Endothelial cell of umbilical vein (primary cell): ENCODE measurements at regions not wholly inside any gene's neighbourhood (a gene's known extent, or its start where the extent isn't known, plus 50 kb on each side); places are given as distances from the start of the nearest gene placed in this dataset.

Experiments
- BruUV-seq: library from RNA; stranded (reverse); fragments of 400-500 nt; replicated peaks from 2 replicates; lab custom pipeline; 2021; lab: Mats Ljungman, UMichigan
- CTCF ChIA-PET: fragments of 300-600, 350-600 bp; sonication (Branson Sonifier 250); formaldehyde crosslinking; loops from one replicate; lab custom pipeline; 2021; ENCODE audit warnings: antibody characterized with exemption, inconsistent platforms; lab: Charles Lee
- POLR2A ChIA-PET: fragments of 300-600, 350-600 bp; sonication (Branson Sonifier 250); formaldehyde crosslinking; loops from one replicate; lab custom pipeline; 2021; ENCODE audit warnings: antibody characterized with exemption, inconsistent platforms; lab: Charles Lee
- DNase-seq: peaks from one replicate; pipeline ENCODE4 v3.0.0-alpha.2; 2011; ENCODE audit warnings: low read depth, low spot score
- FAIRE-seq: peaks from 2 replicates; lab custom pipeline; 2011; peaks lifted over from hg19 to GRCh38; lab: Jason Lieb, UNC
- H2AFZ ChIP-seq: 2 replicates; pipeline ENCODE4 v1.6.0; 2012; ENCODE audit warnings: low read depth, low read length, control low read depth, inconsistent platforms
- H3K27ac ChIP-seq: 2 replicates; pipeline ENCODE4 v1.5.1; 2011; ENCODE audit warnings: low read depth, mild to moderate bottlenecking, control low read depth, low read length, moderate library complexity; ENCODE audit not compliant: insufficient read depth
- H3K27me3 ChIP-seq, 2 experiments: 2 replicates each; pipeline versions ENCODE4 v1.6.0 to v1.6.1; 2011; ENCODE audit warnings: low read length in 2 of 2, mixed read lengths in 1 of 2; ENCODE audit not compliant: control insufficient read depth in 2 of 2, insufficient read depth in 2 of 2
- H3K36me3 ChIP-seq, 2 experiments: 2 replicates in 1 of 2; 3 replicates in 1 of 2; pipeline ENCODE4 v1.5.1; 2011; ENCODE audit warnings: low read length in 2 of 2, mild to moderate bottlenecking in 1 of 2, moderate library complexity in 1 of 2; ENCODE audit not compliant: control insufficient read depth in 2 of 2, insufficient read depth in 2 of 2; ENCODE audit errors: extremely low read depth in 1 of 2
- H3K4me1 ChIP-seq: 3 replicates; pipeline ENCODE4 v1.5.1; 2011; ENCODE audit warnings: mild to moderate bottlenecking, low read length; ENCODE audit not compliant: control insufficient read depth, insufficient read depth; ENCODE audit errors: extremely low read depth
- H3K4me2 ChIP-seq: 2 replicates; pipeline ENCODE4 v1.6.1; 2011; ENCODE audit warnings: low read length, control low read depth, mixed read lengths; ENCODE audit not compliant: insufficient read depth
- H3K4me3 ChIP-seq, 3 experiments: fragments of 200-600 bp in 1 of 3; sonication (generic), shearing (Covaris generic) in 1 of 3; replicated peaks in 1 of 3; 2 replicates each; pipeline ENCODE4 v1.5.1; 2011 to 2016; ENCODE audit warnings: control low read depth in 3 of 3, low read length in 3 of 3, mild to moderate bottlenecking in 2 of 3, inconsistent platforms in 1 of 3, low read depth in 1 of 3, moderate library complexity in 1 of 3; ENCODE audit not compliant: insufficient read depth in 1 of 3
- H3K79me2 ChIP-seq: 2 replicates; pipeline ENCODE4 v1.6.0; 2012; ENCODE audit warnings: low read length, inconsistent platforms; ENCODE audit not compliant: control insufficient read depth, insufficient read depth
- H3K9ac ChIP-seq: replicated peaks from 2 replicates; pipeline ENCODE3; 2011; ENCODE audit warnings: low read length, control low read depth; ENCODE audit not compliant: insufficient read depth; ENCODE audit errors: extremely low read depth
- H3K9me1 ChIP-seq: replicated peaks from 3 replicates; pipeline ENCODE4 v1.6.0; 2011; ENCODE audit warnings: mild to moderate bottlenecking, low read length; ENCODE audit not compliant: control insufficient read depth, insufficient read depth; ENCODE audit errors: extremely low read depth
- H3K9me3 ChIP-seq: replicated peaks from 2 replicates; pipeline ENCODE4 v1.5.1; 2012; ENCODE audit warnings: low read length, inconsistent platforms; ENCODE audit not compliant: control insufficient read depth, insufficient read depth
- H4K20me1 ChIP-seq: replicated peaks from 2 replicates; pipeline ENCODE3; 2011; ENCODE audit warnings: mild to moderate bottlenecking, low read length; ENCODE audit not compliant: control insufficient read depth, insufficient read depth; ENCODE audit errors: extremely low read depth
- CTCF ChIP-seq, 2 donors: IDR thresholded peaks; 1 replicate in 1 of 2; 2 replicates in 1 of 2; pipeline ENCODE4 v1.5.1; 2011; ENCODE audit warnings: low read length in 2 of 2, mild to moderate bottlenecking in 2 of 2, moderate library complexity in 2 of 2, control low read depth in 1 of 2, inconsistent platforms in 1 of 2, low read depth in 1 of 2; ENCODE audit not compliant: insufficient read depth in 1 of 2; ENCODE audit errors: extremely low read depth in 1 of 2
- EZH2 ChIP-seq: IDR thresholded peaks from 2 replicates; pipeline ENCODE4 v1.6.1; 2012; ENCODE audit warnings: borderline replicate concordance, low read depth, mild to moderate bottlenecking, moderate library complexity, low read length, inconsistent platforms; ENCODE audit not compliant: severe bottlenecking
- FOS ChIP-seq: IDR thresholded peaks from 2 replicates; pipeline ENCODE4 v1.6.1; 2011; ENCODE audit warnings: mild to moderate bottlenecking, low read length, moderate library complexity, borderline replicate concordance; ENCODE audit not compliant: insufficient read depth
- GATA2 ChIP-seq: IDR thresholded peaks from 2 replicates; pipeline ENCODE4 v1.7.0; 2011; ENCODE audit warnings: low read depth, mild to moderate bottlenecking, moderate library complexity, mixed read lengths, low read length; ENCODE audit not compliant: insufficient read length, insufficient read depth
- JUN ChIP-seq: IDR thresholded peaks from 2 replicates; pipeline ENCODE4 v1.6.1; 2011; ENCODE audit warnings: borderline replicate concordance, low read depth; ENCODE audit not compliant: insufficient read length, insufficient read depth
- MAX ChIP-seq: IDR thresholded peaks from 2 replicates; pipeline ENCODE4 v1.6.1; 2011; ENCODE audit not compliant: insufficient read depth, insufficient read length
- MYC ChIP-seq: IDR thresholded peaks from one replicate; pipeline ENCODE4 v1.6.1; 2011; ENCODE audit warnings: mild to moderate bottlenecking, low read depth, low read length
- POLR2A ChIP-seq: IDR thresholded peaks from 2 replicates; pipeline ENCODE4 v1.6.1; 2012; ENCODE audit warnings: low read depth, mild to moderate bottlenecking, control low read depth, low read length
- POLR2AphosphoS5 ChIP-seq: IDR thresholded peaks from 2 replicates; pipeline ENCODE4 v1.6.1; 2012; ENCODE audit warnings: low read depth, mild to moderate bottlenecking, control low read depth, low read length, moderate library complexity; ENCODE audit not compliant: insufficient read depth
- dilution Hi-C: fragments of 300-500 bp; cut with MboI; formaldehyde crosslinking; loops from one replicate; pipeline ENCODE4 v1.15.0; 2019; ENCODE audit warnings: low sequenced_read_pairs; ENCODE audit not compliant: extremely low pct_ligation_motif_present
- intact Hi-C: fragments of 100-400 bp; cut with micrococcal nuclease; formaldehyde crosslinking; loops from one replicate; pipeline ENCODE4 v1.10.0; 2022

- Histone ChIP-seq H4K20me1 (no peaks in the 10 kb centered on the region), H3K79me2 (no peaks in the 10 kb centered on the region), H3K27ac (no peak overlapping the region), H3K4me3 (no peak overlapping the region), H3K4me1 (no peaks in the 10 kb centered on the region), H3K4me2 (no peak overlapping the region), H3K9ac (no peak overlapping the region), H3K36me3 (no peaks in the 10 kb centered on the region), H2AFZ (no peak overlapping the region), H3K9me1 (no peaks in the 10 kb centered on the region), H3K27me3 (no peaks in the 10 kb centered on the region), H3K9me3 (no peaks in the 10 kb centered on the region)
- no peak for TF ChIP-seq MYC
- no peak for TF ChIP-seq MAX
- no peak for TF ChIP-seq POLR2A
- no peak for TF ChIP-seq CTCF (IDR thresholded peaks at IDR 0.05; ENCODE audit: extremely low read depth in 1 of 2, insufficient read depth in 1 of 2, low read depth in 1 of 2, low read length in 2 of 2)
- no peak for TF ChIP-seq GATA2
- no peak for TF ChIP-seq JUN
- no peak for TF ChIP-seq POLR2AphosphoS5
- TF ChIP-seq FOS = no peak
- TF ChIP-seq EZH2 = no peak
- intact Hi-C loops (no loop called here), dilution Hi-C loops (no loop called here)
- FAIRE-seq (no peak), DNase-seq (no peak)
- POLR2A ChIA-PET = no interaction called here
- CTCF ChIA-PET = no interaction called here
- no TSS peak for BruUV-seq
These were observed 361.8 kb upstream of the MEIS1 start for GRCh38 chr2:66073172-66073571.
